HG02938 (cell line): ENCODE measurements at regions not wholly inside any gene's neighbourhood (a gene's known extent, or its start where the extent isn't known, plus 50 kb on each side); places are given as distances from the start of the nearest gene placed in this dataset.

Source experiments
- ATAC-seq: cut with Tn5 transposase; IDR thresholded peaks from one replicate; pipeline ENCODE4 v1.9.1; 2021; ENCODE audit warnings: mild to moderate bottlenecking, moderate library complexity; ENCODE audit not compliant: unreplicated experiment

- ATAC-seq = no peak
Observed at GRCh38 chr3:16807391-16807790, 77.4 kb upstream of the PLCL2 start.

DNA sequence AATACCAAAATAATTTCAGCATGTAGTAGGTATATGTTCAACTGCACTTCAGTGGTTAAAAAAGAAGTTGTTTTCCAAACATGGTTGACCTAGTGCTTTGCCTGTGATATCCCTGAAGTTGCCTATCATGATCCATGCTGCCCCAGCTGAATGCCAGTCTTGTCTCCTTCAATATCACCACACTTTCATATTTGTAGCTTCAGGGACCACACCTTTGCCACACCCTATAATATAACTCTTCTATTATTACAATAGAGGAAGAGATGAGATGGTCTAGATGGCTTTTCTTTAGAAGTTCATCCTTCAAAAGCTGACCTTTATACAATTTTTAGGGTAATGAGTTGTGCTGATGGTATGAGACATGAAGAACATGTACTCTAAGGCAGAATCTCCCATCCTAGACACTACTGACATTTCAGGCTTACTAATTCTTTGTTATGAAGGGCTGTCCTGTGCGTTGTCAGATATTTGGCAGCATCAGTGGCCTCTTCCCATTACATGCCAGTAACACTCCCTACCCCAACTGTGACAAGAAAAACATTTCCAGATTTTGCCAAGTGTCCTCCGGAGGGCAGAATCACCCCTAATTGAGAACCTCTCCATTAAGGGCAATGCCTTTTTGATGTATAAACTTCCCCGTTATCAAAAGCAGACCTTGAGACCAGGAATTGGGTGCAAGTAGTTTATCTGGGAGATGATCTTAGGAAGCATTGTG, 76.2 kb upstream of the PLCL2 start:
- ATAC-seq = no peak

DNA sequence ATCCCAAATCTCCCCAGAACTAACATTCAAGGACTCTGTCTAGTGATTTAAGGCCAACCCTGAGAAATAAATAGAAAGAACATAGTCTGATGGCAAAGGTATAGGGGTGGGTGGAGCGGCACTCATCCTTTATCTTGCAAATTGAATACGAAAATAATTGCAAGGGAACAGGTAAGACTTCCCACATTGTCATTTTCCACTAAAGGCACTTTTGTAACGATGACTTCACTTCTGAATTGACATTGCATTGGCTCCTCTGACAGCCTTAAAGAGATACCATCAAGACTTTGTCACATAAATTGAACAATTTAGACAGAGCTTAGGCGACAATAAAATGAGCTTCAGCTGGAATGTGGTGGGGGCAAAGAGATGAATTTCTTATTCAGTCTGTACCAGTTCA, 75.3 kb upstream of the PLCL2 start:
- no peak for ATAC-seq

DNA sequence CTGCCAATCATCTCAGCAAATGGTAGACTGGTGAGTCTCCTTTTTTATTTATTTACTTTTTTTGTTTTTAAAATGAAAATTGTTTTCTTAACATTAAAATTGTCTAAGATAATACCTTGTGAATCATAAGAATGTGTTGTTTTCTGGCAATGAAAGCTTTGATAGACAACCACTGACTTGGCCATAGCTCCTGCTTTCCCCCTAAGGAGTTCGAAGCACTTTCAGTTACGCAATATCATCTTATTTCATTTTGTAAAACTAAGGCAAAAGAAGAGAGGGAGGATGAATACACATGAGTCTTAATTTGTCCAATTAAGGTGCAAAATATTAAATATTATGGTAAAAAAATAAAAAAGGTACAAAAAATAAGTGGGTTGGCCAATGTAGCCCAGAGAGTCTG, 74.8 kb upstream of the PLCL2 start:
- no peak for ATAC-seq

- ATAC-seq = no peak
Observed at GRCh38 chr3:16810593-16811367, 74.0 kb upstream of the PLCL2 start.

GRCh38 chr3:16811950-16812349, 72.8 kb upstream of the PLCL2 start:
- ATAC-seq = no peak

DNA sequence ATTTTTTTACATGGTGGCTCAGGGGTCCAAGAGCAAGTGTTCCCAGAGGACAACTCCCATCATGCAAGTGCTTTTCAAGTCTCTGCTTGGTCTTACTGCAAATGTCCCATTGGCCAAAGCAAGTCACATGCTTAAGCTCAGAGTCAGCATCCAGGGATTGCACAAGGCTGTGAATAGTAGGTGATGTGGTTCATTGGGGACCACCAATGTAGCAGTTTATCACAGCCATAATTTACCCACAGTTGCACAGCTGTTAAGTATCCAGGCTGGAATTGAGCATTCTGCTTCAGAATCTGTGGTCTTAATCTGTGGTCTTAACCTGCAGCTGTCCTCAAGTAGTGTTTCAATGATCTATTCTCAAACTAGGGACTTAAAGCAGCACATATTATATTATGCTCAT, 71.4 kb upstream of the PLCL2 start:
- no peak for ATAC-seq

DNA sequence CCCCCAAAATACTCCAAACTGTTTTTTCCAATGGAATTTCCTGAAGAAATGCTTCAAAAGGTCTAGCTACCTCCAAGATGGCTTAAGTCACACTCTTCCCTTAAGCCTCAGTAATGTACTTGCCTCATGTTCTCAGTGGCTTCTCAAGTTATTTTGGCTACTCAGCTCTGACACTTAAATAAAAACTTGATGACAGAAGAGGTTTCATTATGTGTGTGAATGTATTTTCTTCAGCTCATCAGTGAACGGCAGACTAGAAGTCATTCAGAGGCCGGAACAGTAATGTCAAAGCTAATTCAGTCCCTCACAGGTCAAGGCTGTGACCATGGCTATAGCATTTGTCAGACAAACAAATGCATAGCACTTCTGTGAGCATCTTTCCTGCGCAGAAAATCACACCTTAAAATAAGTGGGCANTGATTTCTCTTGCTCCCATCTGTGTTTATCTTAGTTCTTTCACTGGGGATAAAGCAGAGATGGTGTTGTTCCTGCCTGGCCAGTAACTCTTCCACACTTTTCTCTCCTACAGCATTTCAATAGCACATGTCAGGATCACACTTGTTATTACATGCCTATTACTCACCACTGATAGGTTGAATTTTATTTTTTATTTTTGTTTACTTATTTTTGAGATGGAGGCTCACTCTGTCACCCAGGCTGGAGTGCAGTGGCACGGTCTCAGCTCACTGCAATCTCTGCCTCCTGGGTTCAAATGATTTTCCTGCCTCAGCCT, 68.5 kb upstream of the PLCL2 start:
- ATAC-seq = peak; percentile 82

DNA sequence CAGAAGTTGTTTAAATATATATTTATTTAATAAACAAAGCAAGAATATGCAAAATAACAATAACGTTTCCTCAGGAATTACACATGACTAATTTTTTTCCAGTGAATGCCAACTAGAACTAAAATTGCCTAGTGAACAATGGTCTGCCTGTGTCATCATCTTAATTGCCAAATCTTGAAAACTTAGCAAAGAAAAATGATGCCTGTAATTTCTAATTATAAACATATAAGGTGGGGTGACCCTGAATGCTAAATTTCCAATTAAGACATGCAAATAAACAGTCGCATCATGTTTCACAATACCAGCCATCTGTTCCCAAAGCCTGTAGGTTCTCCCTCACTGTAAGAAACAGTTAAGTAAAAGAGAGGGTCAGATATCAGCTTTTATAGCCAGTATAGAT, 67.6 kb upstream of the PLCL2 start:
- no peak for ATAC-seq

GRCh38 chr3:16818194-16818593, 66.6 kb upstream of the PLCL2 start:
- no peak for ATAC-seq

DNA sequence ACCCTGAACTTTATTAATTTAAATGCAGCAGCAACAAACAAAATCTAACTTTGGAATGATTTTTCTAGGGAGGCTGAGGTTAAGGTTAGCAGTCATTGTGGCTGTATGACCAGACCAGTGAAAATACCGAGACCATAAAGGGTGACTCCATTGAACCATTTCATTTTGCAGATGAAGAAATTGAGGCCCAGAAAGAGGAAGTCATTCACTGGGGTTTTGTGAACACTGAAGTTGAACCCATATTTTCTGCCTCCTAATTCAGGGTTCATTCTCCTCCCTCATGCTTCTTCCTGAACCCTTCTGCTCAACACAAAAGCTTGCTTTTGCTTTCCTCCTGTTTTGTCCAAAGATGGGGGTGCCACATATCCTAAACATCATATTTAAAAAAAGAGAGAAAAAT, 65.8 kb upstream of the PLCL2 start:
- no peak for ATAC-seq

- ATAC-seq = no peak
Observed at GRCh38 chr3:16820485-16820884, 64.3 kb upstream of the PLCL2 start.

- ATAC-seq = no peak
Observed at GRCh38 chr3:16821053-16821452, 63.7 kb upstream of the PLCL2 start.

DNA sequence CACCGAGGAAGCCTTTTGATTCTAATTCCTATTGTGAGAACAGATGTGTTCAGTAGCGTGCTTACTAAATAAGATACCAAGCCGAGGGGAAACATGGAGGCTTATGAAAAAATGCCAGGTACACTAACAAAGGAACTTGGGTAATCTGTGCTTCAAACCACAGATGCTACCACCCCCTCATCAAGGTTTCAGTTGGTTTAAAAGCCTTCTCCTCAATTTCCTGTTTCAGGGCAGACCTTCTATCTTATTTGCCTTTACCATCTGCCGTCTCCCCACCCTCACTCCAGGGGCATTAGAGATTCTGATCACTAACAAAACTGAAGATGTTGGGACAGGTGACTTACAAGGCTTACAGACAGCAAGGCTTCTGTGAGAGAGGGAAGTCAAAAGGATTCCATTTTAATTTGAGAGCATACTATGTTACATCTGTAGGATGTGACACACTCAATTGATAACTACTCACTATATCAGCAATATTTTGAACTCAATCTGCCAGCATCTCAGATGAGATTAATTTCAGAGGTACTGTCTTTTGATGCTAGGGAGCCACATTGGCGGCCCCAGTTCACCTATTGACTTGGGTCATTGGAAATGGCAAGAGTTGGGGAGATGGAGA, 60.6 kb upstream of the PLCL2 start:
- ATAC-seq = peak; percentile 76

- no peak for ATAC-seq
Observed at GRCh38 chr3:16825617-16826204, 59.0 kb upstream of the PLCL2 start.

GRCh38 chr3:16828815-16829214, 55.9 kb upstream of the PLCL2 start:
- no peak for ATAC-seq

DNA sequence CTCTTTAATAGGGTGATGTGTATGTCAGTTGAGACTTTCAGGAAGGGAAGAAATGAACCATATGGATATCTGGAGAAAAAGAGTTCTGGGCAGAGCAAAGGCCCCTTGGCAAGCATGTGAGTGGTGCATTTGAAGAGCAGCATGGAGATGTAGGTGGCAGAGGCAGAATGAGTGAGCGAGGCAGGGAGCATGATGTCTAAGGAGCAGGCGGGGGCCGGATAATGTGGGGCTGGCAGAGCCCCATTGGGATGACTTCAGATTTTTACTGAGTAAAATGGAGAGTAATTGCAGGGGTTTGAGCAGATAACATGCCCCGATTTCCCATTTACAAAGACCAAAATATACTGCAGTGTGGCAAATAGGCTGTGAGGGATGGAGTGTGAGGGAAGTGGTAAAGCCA, 52.9 kb upstream of the PLCL2 start:
- no peak for ATAC-seq

GRCh38 chr3:16834214-16834613, 50.5 kb upstream of the PLCL2 start:
- no peak for ATAC-seq

- no peak for ATAC-seq
Observed at GRCh38 chr3:16834753-16835152, 50.0 kb upstream of the PLCL2 start.
